ENCODE measurements at regions not wholly inside any gene's neighbourhood (a gene's known extent, or its start where the extent isn't known, plus 50 kb on each side); places are given as distances from the start of the nearest gene placed in this dataset.

DNA sequence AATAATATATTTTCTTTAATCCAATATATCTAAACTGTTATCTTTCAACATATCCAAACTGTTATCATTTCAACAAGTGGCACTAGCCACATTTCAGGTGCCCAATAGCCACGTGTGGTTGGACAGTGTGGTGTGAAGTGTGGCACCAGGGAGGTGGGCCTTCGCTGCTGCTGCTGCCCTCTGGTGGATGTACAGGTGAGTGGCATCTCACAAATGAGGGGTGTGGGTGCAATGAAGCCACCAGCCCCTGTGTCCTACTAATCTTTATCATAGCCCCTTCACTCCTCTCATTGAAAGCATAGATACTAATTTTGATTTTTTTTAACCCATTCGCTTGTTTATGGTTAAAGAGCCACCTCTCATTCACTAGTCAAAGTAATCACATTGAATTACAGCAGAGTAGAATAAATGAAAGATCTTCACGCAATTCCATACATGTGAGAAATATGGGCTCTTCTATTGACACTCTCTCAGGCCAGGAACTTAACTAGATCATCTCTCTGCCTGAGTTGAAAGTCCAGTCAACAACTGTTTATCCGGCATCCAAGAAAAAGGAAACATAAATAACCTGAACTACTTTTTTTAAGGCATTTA lies 499.2 kb downstream of the OMA1 start:
- DNase-seq, result peak; percentile 18 to 31 (median 28)

DNA sequence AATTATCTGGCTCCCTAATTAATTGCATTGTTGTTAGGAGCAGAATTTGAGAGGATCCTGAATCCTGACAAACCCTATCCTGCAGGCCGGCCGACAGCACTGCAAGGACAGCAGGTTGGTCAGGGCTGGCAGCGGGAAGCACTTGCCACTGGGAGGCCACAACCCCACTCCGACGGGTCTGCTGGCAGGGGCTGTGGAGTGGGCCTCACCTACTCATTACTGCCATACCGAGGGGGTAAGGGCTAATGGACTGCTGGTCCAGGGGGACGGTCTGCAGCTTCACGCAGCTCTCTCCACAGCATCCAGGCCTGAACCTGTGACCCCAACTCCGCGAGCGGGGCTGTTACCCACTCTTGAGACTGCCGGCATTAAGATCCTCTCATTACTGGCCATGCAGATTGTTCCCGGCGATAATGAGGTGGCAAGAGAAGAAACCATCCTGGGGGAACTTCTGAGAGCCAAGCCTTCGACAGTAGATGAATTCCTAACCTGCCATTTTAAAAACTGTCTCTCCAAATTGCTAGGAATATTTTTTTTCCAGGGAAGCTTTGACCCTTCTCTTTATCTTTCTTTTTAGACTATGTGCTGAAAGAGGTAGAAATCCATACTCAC lies 501.3 kb downstream of the OMA1 start:
- no peak for DNase-seq

DNA sequence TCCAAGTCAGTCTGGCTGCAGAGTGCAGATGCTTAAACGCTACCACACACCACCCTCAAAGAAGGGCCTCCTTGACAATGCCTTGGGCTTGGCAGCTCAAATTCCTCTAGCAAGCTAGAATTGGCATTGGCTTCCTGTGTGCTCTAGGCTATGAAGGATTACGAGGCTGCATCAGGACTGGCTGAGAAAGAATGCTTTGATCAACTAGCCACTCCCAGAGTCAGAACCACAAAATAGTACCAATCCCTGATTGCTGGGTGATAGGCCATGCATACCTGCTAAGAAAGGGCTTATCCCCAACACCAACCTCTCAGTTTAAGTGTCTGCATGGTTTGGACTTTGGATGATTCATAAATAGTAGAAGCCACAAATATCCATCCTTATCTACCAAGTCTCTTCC lies 504.9 kb downstream of the OMA1 start:
- DNase-seq, result no peak

DNA sequence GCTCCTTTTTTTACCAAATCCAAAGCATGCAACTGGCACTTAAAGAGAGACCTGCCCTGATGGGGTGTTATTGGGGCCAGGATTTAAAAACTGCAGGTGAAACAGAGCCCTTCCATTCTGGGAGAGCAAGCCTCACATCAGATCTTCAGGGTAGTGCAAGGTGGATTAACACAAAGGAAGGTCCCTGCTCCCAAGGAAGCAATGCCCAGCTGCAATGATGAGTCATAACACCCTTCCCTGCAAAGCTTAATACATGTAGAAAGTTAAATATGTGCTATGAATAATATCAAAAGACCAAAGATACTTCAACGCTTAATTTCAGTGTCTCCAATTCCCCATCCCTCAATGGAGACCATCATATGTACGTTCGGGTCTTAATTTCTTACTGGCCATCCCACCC lies 508.0 kb downstream of the OMA1 start:
- DNase-seq, result no peak

DNA sequence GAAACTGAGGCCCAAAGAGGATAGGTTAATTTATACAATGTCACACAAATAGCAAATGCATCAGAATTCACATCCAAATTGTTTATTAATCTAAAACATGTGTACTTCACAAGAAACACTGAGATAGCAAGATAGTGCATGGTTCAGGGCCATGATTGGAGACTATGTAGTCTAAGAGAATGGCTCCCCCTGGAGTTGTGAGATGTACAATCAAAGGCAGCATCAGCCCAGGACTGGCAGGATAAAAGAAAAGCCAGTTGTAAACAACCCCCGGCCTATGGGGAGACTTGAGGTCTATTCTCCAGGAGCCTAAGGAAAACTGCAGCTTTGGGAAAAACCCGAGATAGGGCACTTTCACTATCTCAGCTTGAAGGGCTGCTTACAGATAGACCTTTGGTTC lies 511.0 kb downstream of the OMA1 start:
- DNase-seq, result no peak

DNA sequence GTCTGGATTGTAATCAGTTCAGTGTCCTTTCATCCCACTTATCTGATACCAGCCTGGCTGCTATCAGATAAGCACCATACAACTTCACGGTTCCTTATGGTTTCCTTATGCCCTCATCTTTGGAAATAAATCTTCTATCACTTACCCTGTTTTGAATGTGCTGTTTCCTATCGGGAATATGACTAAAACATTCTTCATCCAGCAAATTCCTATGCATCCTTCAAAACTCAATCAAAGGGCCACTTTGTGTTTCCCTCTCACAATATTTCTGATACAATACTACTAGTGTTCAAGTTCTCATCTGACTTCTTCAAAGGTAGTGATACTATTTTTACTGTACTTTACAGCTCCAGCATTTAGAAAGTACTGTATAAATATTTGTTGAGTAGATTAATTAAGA lies 513.2 kb downstream of the OMA1 start:
- no peak for DNase-seq

DNA sequence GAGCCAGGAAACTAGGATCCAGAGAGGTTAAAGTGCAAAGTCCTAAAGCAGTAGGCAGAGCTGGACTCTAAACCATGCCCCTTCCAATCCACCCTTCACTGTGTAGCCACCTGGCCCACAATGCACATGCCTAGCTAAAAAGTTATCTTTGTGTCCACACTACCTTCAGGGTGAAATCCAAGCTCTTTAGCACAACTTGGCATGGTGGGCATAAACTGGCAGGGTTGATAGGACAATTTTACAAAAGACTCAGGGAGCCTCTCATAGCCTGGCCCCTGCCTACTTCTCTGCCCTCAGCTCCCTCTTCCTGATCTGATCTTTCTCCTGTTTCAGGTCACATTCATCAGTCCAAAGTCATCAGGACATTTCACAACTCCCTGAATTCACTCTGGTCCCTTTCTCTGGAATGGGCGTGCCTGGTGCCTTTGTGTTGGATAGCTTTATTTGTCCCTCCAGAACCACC lies 513.9 kb downstream of the OMA1 start:
- no peak for DNase-seq

DNA sequence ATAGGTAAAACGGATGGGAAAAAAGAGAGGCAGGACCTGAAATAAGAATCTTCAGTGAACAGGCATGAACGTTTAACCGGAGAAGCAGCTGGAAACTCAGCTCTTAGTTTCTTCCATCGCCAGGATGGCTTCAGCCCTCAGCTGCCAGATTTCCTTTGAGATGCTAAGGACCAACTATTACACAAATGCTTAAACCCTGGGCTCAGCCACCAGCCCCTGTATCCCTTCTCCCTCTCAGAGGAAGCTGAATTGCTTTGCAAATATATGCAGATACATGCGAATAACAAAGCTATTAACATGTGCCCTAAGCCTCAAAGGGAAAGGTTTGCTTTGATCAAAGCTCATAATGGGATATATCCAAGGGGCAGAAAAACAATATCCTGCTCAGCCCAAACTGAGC lies 515.1 kb downstream of the OMA1 start:
- DNase-seq, result no peak

DNA sequence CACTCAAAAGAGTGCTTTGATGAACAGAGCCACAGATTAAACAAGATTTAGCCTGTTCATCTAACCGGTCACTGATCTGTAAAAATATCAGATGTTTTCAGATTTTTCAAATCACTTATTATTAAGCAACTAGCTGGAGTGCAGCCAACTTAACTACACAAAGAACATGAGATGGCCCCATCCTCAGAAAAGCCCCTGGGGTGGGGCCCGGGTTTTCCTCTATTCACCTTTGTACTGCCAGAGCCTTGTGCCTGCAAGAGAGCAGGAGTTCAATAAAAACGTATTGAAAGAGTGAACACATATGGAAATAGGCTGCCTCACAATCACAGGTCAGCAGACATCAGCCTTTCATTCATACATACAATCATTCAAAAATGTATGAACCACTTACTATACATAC lies 516.1 kb downstream of the OMA1 start:
- DNase-seq, result no peak

DNA sequence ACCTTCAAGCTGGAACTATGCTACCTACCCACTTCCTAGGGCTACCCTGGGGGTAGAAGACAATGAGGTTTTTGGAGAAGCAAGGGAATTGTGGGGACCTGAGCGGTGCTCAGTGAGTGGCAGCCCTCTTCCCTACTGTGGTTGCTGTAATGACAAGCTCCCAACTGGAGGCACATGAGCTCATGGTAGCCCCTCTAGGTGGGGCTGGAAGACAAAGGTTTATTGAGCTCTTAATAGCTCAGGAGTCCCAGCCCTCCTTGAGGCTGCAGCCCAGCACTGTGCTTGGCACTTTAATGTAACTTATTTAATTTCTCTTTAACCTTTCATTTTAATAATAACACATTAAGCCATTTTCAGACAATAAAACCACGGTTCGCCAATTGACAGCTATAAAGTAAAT lies 528.9 kb downstream of the OMA1 start:
- no peak for DNase-seq

DNA sequence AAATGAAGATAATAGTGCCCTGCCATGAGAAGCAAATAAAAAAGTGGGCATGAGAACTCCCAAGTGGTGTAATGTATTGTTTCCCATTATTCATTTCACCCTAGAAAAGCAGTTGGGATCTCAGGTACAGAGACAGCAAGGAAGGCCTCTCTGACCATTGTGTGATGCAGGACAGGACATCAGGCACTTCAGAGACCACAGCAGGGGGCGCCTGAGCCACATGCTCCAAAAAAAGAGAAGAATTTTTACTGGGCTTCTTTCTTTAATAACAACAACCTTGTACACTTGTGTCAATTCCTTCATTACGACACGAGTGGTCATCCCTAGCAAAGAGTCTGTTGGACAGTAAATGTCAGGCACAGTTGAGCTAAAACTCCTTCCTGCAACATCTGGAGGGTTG lies 533.3 kb downstream of the OMA1 start:
- no peak for DNase-seq

DNA sequence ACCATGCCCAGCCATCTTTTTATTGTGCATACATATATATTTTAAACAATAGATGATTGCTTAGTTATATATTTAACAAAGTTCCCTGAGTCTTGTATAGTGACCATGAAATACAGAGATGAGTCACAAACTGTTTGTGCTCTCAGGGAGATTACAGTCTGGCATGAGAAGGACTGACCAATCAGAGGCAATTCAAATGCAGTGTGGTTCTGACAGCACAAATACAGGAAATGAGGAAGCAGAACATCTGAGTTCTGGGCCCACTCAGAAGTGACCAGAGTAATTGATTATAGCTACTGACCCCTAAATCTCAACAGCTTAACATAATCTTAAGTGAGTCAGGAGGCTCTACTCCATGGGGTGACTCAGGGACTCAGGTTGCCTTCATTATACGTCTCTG lies 534.5 kb downstream of the OMA1 start:
- no peak for DNase-seq

DNA sequence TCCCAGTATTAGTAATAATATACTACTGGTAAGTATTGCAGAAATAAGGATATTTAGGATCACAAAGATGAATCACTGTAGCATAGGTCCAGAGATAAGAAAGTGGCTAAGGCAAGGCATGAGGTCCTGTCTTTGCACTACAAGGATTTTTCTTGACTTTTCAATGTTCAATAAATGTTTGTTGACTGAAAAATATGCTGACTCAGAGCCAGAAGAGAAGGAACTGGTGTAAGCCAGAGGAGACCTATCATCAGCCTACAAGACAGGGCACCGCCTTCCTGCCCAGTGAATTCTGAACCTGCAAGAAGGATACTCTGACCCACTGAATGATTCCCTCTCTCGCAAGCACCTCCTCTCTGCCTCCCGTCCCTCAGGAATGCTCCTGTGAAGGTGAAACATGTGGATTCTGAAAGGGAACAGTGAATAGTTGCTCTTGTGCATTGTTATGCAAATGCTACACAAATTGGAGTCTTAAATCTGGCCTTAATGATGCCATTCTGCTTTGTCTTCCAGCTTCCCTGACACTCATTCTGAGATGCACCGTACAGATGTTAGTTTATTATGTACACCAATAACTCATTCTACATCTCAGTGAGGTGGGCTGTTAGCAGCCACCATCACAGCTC lies 540.0 kb downstream of the OMA1 start:
- DNase-seq, result no peak

DNA sequence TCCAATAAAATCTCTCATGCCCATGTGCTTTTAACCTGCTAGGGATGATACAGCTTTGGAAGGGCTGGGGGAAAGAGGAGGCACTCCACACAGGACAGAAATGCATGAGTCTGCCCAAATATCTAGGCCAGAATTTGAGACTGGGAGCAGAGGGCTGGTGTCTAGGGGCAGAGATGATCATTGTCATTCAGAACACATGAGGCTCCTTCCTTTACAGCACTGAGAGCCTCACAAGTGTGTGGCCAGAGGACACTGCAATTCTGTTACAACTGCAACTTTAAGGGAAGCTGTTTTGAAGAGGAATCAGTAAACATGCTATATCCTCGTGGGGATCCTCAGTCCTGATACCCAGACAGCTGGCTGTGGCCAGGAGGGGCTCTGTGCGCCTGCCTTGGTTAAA lies 541.3 kb downstream of the OMA1 start:
- no peak for DNase-seq

DNA sequence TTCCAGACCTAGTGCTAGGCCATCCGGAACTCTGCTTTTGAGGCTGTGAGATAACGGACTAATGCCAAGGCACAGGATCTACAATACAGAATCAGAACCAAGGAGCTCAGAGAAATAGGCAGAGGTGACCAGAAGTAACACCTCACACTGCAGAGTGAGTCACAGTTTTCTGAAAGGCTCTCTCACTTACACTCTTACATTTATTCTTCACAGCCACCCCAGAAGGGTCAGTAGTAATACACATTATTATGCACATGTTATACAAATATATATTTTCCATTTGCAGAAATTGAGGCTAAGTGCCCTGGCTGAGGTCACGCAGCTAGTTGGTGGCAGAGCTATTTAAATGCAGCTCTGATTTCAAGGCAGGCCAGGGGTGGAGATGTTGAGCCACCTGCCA lies 542.5 kb downstream of the OMA1 start:
- DNase-seq, result no peak

DNA sequence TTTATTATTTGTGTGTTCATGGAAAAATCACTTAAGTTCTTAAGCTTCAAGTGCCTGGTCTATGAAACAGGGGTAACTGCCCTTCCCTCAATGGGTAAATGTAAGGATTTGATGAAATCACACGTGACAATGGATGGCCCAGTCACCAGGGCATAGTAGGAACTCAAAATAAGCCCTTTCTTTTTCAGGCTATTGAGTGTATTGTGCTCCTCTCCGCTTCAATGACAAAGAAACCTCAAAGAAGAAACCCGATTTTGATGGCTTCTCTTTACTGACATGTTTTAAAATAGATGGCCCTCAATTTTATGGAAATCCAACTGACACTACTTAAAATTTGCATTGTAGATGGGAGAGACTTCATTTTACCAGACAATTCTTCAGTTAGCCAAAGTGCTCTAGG lies 543.5 kb downstream of the OMA1 start:
- no peak for DNase-seq

DNA sequence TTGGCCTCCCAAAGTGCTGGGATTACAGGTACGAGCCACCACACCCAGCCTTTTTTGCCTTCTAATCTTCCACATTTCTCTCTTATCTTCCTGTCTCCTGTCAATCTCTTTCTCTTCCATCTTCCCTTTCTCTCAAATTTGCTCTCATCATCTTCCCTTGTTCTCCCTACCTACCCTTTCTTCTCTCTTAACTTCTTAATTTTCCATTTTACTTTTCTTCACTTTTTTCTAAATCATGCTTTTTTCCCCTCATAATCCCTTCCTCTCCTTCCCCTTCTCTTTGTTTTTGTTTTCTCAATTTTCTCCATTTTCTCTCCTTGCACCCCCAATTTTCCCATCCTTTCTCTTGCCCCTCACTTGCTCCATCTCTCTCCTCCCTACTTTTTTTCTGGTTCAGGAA lies 545.7 kb downstream of the OMA1 start:
- DNase-seq, result no peak

DNA sequence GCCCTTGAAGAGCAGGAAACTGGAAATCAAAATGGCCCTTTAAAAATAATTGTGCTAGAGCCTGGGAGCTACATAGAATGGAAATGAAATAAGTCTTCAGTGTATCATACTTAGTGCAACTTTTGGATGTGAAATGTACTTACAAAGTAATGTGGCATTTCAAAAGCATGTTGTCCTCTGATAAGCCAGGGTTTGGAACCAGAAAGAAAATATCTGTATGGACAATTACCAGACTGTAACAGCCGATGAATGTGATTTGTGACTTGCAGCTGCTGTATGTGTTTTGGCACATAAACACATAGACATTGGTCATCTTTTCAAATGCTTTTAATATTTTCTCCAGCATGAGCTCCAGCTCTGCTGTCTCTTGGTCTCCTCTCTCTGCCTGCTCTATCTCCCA lies 546.4 kb downstream of the OMA1 start:
- no peak for DNase-seq

DNA sequence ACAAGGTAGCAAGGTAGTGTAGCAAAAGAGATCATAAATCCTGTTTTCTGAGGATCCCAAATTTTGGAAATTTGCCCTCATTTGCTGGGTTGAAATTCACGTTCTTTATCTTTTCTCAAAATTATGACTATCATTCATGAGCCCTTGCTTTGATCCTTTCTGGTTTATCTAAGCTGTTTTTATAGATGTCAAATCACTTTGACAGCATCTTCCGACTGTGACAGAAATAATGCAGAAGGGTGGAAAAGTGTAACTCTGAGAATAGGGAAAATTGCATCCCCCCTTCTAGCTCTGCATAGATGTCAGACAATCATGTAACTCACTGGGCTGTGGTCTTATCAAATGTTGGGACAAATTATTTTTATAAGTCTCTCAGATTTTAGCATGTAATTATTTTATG lies 550.1 kb downstream of the OMA1 start:
- DNase-seq, result no peak

DNA sequence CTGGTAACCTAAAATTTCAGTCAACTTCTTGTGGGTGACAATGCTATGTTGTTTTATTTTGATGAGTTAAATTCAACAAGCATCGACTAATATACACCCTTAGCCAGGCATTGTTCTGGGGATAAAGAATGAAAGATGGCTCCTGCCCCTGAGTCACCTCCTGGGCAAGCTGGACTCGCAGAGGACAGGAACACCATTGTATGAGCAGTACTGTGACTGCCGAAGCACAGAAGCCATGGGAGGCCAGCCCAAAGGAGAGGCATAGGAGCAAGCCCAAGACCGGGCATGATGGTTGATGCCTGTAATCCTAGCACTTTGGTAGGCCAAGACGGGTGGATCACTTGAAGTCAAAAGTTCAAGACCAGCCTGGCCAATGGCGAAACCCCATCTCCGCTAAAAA lies 555.2 kb downstream of the OMA1 start:
- DNase-seq, result no peak

DNA sequence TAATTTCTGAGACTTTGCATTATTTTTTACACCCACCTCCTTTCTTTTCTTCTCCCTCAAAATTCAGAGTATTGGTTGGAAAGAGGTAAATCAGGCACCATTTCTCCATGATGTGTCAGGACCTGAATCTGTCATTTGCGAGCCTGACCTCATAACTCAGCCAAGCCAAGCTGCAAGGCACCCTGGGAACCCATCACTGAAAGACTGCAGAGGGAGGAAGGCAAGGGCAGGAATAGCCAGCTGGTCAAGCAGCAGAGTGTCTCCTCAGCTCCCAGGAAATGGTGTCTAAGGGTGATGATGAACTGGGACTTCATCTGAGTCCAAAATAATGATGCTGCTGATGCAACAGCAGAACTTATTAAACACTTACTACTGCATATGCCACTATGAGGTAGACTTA lies 556.6 kb downstream of the OMA1 start:
- no peak for DNase-seq

DNA sequence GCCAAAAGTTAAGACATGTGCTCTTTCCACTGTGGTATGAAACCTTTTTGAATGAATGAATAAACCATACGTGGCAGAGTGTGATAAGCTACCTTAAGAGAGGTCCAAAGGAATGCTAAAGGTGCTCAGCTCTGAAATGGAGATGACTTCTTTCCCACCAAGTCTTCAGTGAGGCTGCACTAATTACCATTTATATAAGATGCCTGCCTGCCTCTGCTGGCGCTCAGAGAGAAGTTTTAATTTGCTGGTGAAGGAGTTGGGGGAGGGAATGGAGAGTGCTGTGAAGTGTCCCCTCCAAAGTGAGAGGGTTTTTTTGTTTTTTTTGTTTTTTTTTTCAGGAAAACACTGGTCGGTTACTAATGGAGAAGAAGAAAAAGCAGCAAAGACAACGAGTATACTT lies 559.0 kb downstream of the OMA1 start:
- no peak for DNase-seq

DNA sequence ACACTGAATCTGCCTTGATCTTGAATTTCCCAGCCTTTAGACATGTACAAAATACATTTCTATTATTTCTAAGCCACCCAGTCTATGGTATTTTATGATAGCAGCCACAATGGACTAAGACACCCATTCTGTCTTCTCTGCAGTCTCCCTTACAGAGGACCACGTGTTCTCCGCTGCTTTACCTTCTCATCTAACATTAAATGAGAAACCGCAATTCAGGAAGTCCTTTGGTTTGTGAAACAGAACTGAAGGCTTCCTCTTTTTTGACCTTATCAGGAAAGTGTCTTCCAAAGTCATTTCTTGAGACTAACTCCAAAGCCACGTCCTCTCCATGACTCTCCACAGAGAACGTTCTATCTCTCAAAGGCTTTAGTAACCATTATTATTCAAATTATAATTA lies 560.1 kb downstream of the OMA1 start:
- DNase-seq, result peak; percentile 10 to 37 (median 34)

DNA sequence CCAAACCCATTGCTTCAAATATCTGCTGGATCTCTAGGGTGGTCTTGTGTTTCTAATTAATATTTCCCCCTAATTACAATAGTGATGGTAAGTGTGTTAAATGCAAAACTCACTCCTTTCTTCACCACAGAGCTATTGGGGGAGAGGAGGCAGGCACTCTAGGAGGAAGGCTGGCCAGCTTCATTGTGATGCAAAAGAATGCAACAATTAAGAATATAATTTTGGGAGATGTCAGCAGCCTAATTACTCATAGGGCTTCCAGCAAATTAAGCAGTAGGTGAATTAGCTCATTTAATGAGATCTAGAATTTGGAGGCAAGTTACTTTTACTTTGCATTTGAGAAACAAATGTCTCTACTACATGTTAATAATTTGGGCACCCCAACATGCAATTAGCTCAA lies 560.4 kb upstream of the DAB1 start:
- DNase-seq, result no peak

DNA sequence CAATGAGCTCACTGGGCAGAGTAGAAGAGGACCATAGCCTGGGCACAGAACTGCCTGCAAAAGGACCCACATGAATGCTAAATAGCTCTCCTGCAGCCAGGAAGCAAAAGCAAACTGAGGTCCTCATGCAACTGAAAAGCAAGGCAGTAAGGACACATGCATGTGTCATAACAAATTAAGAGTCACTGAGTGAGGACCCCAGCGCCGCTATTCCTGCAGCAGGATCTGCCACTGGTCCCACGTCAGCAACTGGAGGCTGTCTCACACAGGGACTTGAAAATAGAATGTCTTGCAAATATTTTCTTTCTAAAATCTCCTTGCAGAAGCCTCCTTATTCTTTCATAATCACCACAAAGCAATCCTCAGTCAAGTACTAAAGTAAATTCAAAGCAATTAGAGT lies 559.6 kb upstream of the DAB1 start:
- DNase-seq, result no peak

Measured in suppressor macrophage treated with lipopolysaccharide for 1 hour (primary cell).